HepG2 (cell line): ENCODE measurements at regions not wholly inside any gene's neighbourhood (a gene's known extent, or its start where the extent isn't known, plus 50 kb on each side); places are given as distances from the start of the nearest gene placed in this dataset.

ENCODE experiments used
- MZF1 ChIP-seq: sonication (generic); formaldehyde crosslinking; IDR thresholded peaks from 2 replicates; pipeline ENCODE4 v1.8.1; 2023; ENCODE audit warnings: mild to moderate bottlenecking, missing genetic modification reagents, borderline replicate concordance
- PHF20 ChIP-seq: sonication (generic); formaldehyde crosslinking; IDR thresholded peaks from 2 replicates; pipeline ENCODE4 v1.5.0; 2020; ENCODE audit warnings: mild to moderate bottlenecking, missing genetic modification reagents
- ZBTB21 ChIP-seq: sonication (generic); formaldehyde crosslinking; IDR thresholded peaks from 2 replicates; pipeline ENCODE4 v1.4.0; 2020; ENCODE audit warnings: missing genetic modification reagents
- ZNF101 ChIP-seq: sonication (generic); formaldehyde crosslinking; IDR thresholded peaks from 2 replicates; pipeline ENCODE4 v1.4.0; 2020; ENCODE audit warnings: mild to moderate bottlenecking, low read depth, missing genetic modification reagents, borderline replicate concordance
- TF ChIP-seq, protein P1 (sequence below): sonication (generic); formaldehyde crosslinking; IDR thresholded peaks from 2 replicates; pipeline ENCODE4 v1.5.1; 2020; ENCODE audit warnings: mild to moderate bottlenecking, missing genetic modification reagents, moderate library complexity
- TF ChIP-seq, protein P2 (sequence below): sonication (generic); formaldehyde crosslinking; IDR thresholded peaks from 2 replicates; pipeline ENCODE4 v1.5.0; 2020; ENCODE audit warnings: mild to moderate bottlenecking, missing genetic modification reagents, moderate library complexity

DNA sequence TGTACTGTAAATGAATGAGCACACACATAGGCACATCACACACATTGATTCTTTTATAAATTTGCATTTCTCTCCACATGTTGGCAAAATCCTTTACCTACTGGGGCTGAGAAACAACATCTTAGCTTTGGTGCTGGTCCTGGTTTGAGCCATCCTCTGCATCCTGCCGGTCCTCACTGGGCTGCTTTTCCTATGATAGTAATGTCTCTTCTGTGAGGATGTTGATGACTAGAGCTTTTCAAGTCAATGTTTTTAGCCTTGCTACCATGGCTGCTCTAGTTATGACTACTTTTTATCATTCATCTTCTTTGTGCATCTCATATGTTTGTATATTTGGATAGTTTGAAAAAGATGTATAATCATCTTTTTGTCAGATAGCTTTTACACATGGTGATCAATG is 280.4 kb upstream of the CD180 start:
- TF ChIP-seq MZF1 (CRISPR knock-in tag) (no peak), ZBTB21 (CRISPR knock-in tag) (no peak), ZNF101 (CRISPR knock-in tag) (no peak), PHF20 (CRISPR knock-in tag) (no peak)
- TF ChIP-seq, protein P1, sequence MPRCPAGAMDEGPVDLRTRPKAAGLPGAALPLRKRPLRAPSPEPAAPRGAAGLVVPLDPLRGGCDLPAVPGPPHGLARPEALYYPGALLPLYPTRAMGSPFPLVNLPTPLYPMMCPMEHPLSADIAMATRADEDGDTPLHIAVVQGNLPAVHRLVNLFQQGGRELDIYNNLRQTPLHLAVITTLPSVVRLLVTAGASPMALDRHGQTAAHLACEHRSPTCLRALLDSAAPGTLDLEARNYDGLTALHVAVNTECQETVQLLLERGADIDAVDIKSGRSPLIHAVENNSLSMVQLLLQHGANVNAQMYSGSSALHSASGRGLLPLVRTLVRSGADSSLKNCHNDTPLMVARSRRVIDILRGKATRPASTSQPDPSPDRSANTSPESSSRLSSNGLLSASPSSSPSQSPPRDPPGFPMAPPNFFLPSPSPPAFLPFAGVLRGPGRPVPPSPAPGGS: no peak
- TF ChIP-seq, protein P2, sequence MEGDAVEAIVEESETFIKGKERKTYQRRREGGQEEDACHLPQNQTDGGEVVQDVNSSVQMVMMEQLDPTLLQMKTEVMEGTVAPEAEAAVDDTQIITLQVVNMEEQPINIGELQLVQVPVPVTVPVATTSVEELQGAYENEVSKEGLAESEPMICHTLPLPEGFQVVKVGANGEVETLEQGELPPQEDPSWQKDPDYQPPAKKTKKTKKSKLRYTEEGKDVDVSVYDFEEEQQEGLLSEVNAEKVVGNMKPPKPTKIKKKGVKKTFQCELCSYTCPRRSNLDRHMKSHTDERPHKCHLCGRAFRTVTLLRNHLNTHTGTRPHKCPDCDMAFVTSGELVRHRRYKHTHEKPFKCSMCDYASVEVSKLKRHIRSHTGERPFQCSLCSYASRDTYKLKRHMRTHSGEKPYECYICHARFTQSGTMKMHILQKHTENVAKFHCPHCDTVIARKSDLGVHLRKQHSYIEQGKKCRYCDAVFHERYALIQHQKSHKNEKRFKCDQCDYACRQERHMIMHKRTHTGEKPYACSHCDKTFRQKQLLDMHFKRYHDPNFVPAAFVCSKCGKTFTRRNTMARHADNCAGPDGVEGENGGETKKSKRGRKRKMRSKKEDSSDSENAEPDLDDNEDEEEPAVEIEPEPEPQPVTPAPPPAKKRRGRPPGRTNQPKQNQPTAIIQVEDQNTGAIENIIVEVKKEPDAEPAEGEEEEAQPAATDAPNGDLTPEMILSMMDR: no peak
